ENCODE measurements at regions not wholly inside any gene's neighbourhood (a gene's known extent, or its start where the extent isn't known, plus 50 kb on each side); places are given as distances from the start of the nearest gene placed in this dataset.

GRCh38 chr1:104919188-104919587 lies 1169.5 kb downstream of the AMY1C start:
- no peaks in the 10 kb centered on the region for H4K20me1 ChIP-seq (ENCODE audit: insufficient read depth, low read length)
- no peaks in the 10 kb centered on the region for H3K9me2 ChIP-seq (replicated peaks; ENCODE audit: insufficient read depth, low read length)
- no peak for DNase-seq
- no peaks in the 10 kb centered on the region for H3K79me2 ChIP-seq (ENCODE audit: low read length)
- H3K36me3 ChIP-seq (replicated peaks; ENCODE audit: insufficient read depth, low read length): no peaks in the 10 kb centered on the region
- H3K9me3 ChIP-seq (replicated peaks; ENCODE audit: insufficient read depth, low read length): no peaks in the 10 kb centered on the region
- TF ChIP-seq EZH2phosphoT487 (IDR thresholded peaks at IDR 0.05; ENCODE audit: low read length) (no peak), EZH2 (optimal IDR thresholded peaks at IDR 0.05; ENCODE audit: low read depth, low read length) (no peak), CTCF (IDR thresholded peaks at IDR 0.05; ENCODE audit: low read length) (no peak)
- H3F3A ChIP-seq (ENCODE audit: insufficient read depth, low read length): no peaks in the 10 kb centered on the region
- H3K9ac ChIP-seq (ENCODE audit: low read length): no peak overlapping the region
- H3K27me3 ChIP-seq (replicated peaks; ENCODE audit: insufficient read depth, low read length): no peaks in the 10 kb centered on the region
- no peak overlapping the region for H3K27ac ChIP-seq (ENCODE audit: low read length)
- H2AFZ ChIP-seq (ENCODE audit: low read length): no peak overlapping the region
- H3K4me1 ChIP-seq (ENCODE audit: low read length): no peaks in the 10 kb centered on the region
- H3K4me2 ChIP-seq (ENCODE audit: low read depth, low read length): no peak overlapping the region
- no peak overlapping the region for H3K4me3 ChIP-seq (ENCODE audit: low read length)

- Histone ChIP-seq H3K79me2 (ENCODE audit: low read length) (no peaks in the 10 kb centered on the region), H4K20me1 (ENCODE audit: insufficient read depth, low read length) (no peaks in the 10 kb centered on the region), H3K4me1 (ENCODE audit: low read length) (no peaks in the 10 kb centered on the region), H3K4me2 (ENCODE audit: low read depth, low read length) (no peak overlapping the region), H3K27ac (ENCODE audit: low read length) (no peak overlapping the region), H3K9me2 (replicated peaks; ENCODE audit: insufficient read depth, low read length) (no peaks in the 10 kb centered on the region), H3K4me3 (ENCODE audit: low read length) (no peak overlapping the region), H3K9me3 (replicated peaks; ENCODE audit: insufficient read depth, low read length) (no peaks in the 10 kb centered on the region), H2AFZ (ENCODE audit: low read length) (no peak overlapping the region), H3K36me3 (replicated peaks; ENCODE audit: insufficient read depth, low read length) (no peaks in the 10 kb centered on the region), H3F3A (ENCODE audit: insufficient read depth, low read length) (no peaks in the 10 kb centered on the region), H3K9ac (ENCODE audit: low read length) (no peak overlapping the region), H3K27me3 (replicated peaks; ENCODE audit: insufficient read depth, low read length) (no peaks in the 10 kb centered on the region)
- no peak for DNase-seq
- TF ChIP-seq EZH2 (optimal IDR thresholded peaks at IDR 0.05; ENCODE audit: low read depth, low read length) (no peak), EZH2phosphoT487 (IDR thresholded peaks at IDR 0.05; ENCODE audit: low read length) (no peak), CTCF (IDR thresholded peaks at IDR 0.05; ENCODE audit: low read length) (no peak)
Measured at GRCh38 chr1:104921525-104921924, 1171.8 kb downstream of the AMY1C start.

- no peaks in the 10 kb centered on the region for H3K4me1 ChIP-seq (ENCODE audit: low read length)
- no peaks in the 10 kb centered on the region for H3F3A ChIP-seq (ENCODE audit: insufficient read depth, low read length)
- no peaks in the 10 kb centered on the region for H3K79me2 ChIP-seq (ENCODE audit: low read length)
- no peaks in the 10 kb centered on the region for H3K36me3 ChIP-seq (replicated peaks; ENCODE audit: insufficient read depth, low read length)
- H3K27me3 ChIP-seq (replicated peaks; ENCODE audit: insufficient read depth, low read length): no peaks in the 10 kb centered on the region
- no peaks in the 10 kb centered on the region for H4K20me1 ChIP-seq (ENCODE audit: insufficient read depth, low read length)
- no peak for TF ChIP-seq CTCF (IDR thresholded peaks at IDR 0.05; ENCODE audit: low read length)
- TF ChIP-seq EZH2phosphoT487 (IDR thresholded peaks at IDR 0.05; ENCODE audit: low read length): no peak
- no peak for TF ChIP-seq EZH2 (optimal IDR thresholded peaks at IDR 0.05; ENCODE audit: low read depth, low read length)
- no peak overlapping the region for H3K27ac ChIP-seq (ENCODE audit: low read length)
- no peak overlapping the region for H2AFZ ChIP-seq (ENCODE audit: low read length)
- H3K9me3 ChIP-seq (replicated peaks; ENCODE audit: insufficient read depth, low read length): no peaks in the 10 kb centered on the region
- no peak overlapping the region for H3K4me3 ChIP-seq (ENCODE audit: low read length)
- no peak overlapping the region for H3K9ac ChIP-seq (ENCODE audit: low read length)
- H3K9me2 ChIP-seq (replicated peaks; ENCODE audit: insufficient read depth, low read length): no peaks in the 10 kb centered on the region
- no peak for DNase-seq
- H3K4me2 ChIP-seq (ENCODE audit: low read depth, low read length): no peak overlapping the region
Measured at GRCh38 chr1:104923075-104923474, 1173.4 kb downstream of the AMY1C start.

All from MM.1S (cell line).